Caco-2 (cell line): ENCODE measurements at regions not wholly inside any gene's neighbourhood (a gene's known extent, or its start where the extent isn't known, plus 50 kb on each side); places are given as distances from the start of the nearest gene placed in this dataset.

Source experiments
- BruUV-seq: library from RNA; stranded (reverse); fragments of 400-500 nt; replicated peaks from 2 replicates; lab custom pipeline; 2021; lab: Mats Ljungman, UMichigan
- CTCF ChIA-PET: fragments of 300-600 bp; sonication (Branson Sonifier 250); formaldehyde crosslinking; loops from one replicate; lab custom pipeline; 2022; ENCODE audit warnings: antibody characterized with exemption; lab: Charles Lee
- POLR2A ChIA-PET: fragments of 300-600 bp; sonication (Branson Sonifier 250); formaldehyde crosslinking; loops from one replicate; lab custom pipeline; 2022; ENCODE audit warnings: antibody characterized with exemption; lab: Charles Lee
- DNase-seq, 2 experiments: peaks; one replicate each; pipeline versions ENCODE4 v3.0.0 to v3.0.0-alpha.2; 2020 to 2022
- H3K27me3 ChIP-seq: replicated peaks from 2 replicates; pipeline ENCODE4 v1.6.0; 2011; ENCODE audit warnings: low read length; ENCODE audit not compliant: control insufficient read depth, insufficient read depth
- H3K36me3 ChIP-seq: 2 replicates; pipeline ENCODE4 v1.5.1; 2011; ENCODE audit warnings: low read length; ENCODE audit not compliant: control insufficient read depth, insufficient read depth
- H3K4me1 ChIP-seq: fragments of 250-450 bp; sonication (Bioruptor Pico); 2 replicates; pipeline ENCODE4 v1.5.1; 2020; ENCODE audit warnings: mild to moderate bottlenecking
- H3K4me3 ChIP-seq: 2 replicates; pipeline ENCODE4 v1.5.1; 2011; ENCODE audit warnings: low read depth, mild to moderate bottlenecking, control low read depth, low read length
- H3K9me3 ChIP-seq: fragments of 250-450 bp; sonication (Bioruptor Pico); 2 replicates; pipeline ENCODE4 v1.5.1; 2020; ENCODE audit warnings: mild to moderate bottlenecking, moderate library complexity
- H3K27ac Mint-ChIP-seq: one replicate; pipeline ENCODE4 v1.8.0; 2022; ENCODE audit warnings: mixed read lengths; ENCODE audit not compliant: unreplicated experiment
- H3K27me3 Mint-ChIP-seq: one replicate; pipeline ENCODE4 v1.8.0; 2022; ENCODE audit warnings: mixed read lengths; ENCODE audit not compliant: insufficient read depth, unreplicated experiment
- H3K36me3 Mint-ChIP-seq: one replicate; pipeline ENCODE4 v1.8.0; 2022; ENCODE audit warnings: mild to moderate bottlenecking, mixed read lengths; ENCODE audit not compliant: insufficient read depth, unreplicated experiment
- H3K4me1 Mint-ChIP-seq: one replicate; pipeline ENCODE4 v1.8.0; 2022; ENCODE audit warnings: low read depth, mixed read lengths; ENCODE audit not compliant: unreplicated experiment
- H3K4me3 Mint-ChIP-seq: one replicate; pipeline ENCODE4 v1.8.0; 2022; ENCODE audit warnings: mild to moderate bottlenecking, moderate library complexity, mixed read lengths; ENCODE audit not compliant: unreplicated experiment
- H3K9me3 Mint-ChIP-seq: one replicate; pipeline ENCODE4 v1.8.0; 2022; ENCODE audit warnings: mixed read lengths; ENCODE audit not compliant: unreplicated experiment
- CTCF ChIP-seq, 2 experiments: fragments of 200-600 bp in 1 of 2; IDR thresholded peaks; 1 replicate in 1 of 2; 2 replicates in 1 of 2; pipeline versions ENCODE4 v1.5.1 to v1.8.0; 2011 to 2022; ENCODE audit warnings: antibody characterized with exemption in 1 of 2, control low read depth in 1 of 2, inconsistent platforms in 1 of 2, low read depth in 1 of 2, low read length in 1 of 2, mild to moderate bottlenecking in 1 of 2, moderate library complexity in 1 of 2; ENCODE audit not compliant: insufficient read depth in 1 of 2, severe bottlenecking in 1 of 2, unreplicated experiment in 1 of 2
- intact Hi-C: fragments of 100-400 bp; cut with micrococcal nuclease; formaldehyde crosslinking; loops from one replicate; pipeline ENCODE4 v1.10.0; 2022; ENCODE audit not compliant: unreplicated experiment

- no peak for DNase-seq
- H3K9me3 ChIP-seq: no peaks in the 10 kb centered on the region
- Mint-ChIP-seq H3K4me3 (no peak overlapping the region), H3K36me3 (no peaks in the 10 kb centered on the region), H3K27ac (no peak overlapping the region), H3K9me3 (peaks cover 24% of the 10 kb centered on the region), H3K27me3 (no peaks in the 10 kb centered on the region), H3K4me1 (no peaks in the 10 kb centered on the region)
- no TSS peak for BruUV-seq
- TF ChIP-seq CTCF (IDR thresholded peaks at IDR 0.05; ENCODE audit: insufficient read depth in 1 of 2, low read depth in 1 of 2, low read length in 1 of 2, severe bottlenecking in 1 of 2, unreplicated experiment in 1 of 2): no peak
- no peak overlapping the region for H3K4me3 ChIP-seq
- CTCF ChIA-PET: no interaction called here
- POLR2A ChIA-PET: no interaction called here
- intact Hi-C loops: no loop called here
- H3K4me1 ChIP-seq: no peaks in the 10 kb centered on the region
- no peaks in the 10 kb centered on the region for H3K27me3 ChIP-seq
- H3K36me3 ChIP-seq: no peaks in the 10 kb centered on the region
Measured at GRCh38 chr16:5938607-5939006, 841.0 kb upstream of the EEF2KMT start.

- Histone ChIP-seq H3K4me1 (no peaks in the 10 kb centered on the region), H3K36me3 (no peaks in the 10 kb centered on the region), H3K4me3 (no peak overlapping the region), H3K27me3 (no peaks in the 10 kb centered on the region), H3K9me3 (no peaks in the 10 kb centered on the region)
- H3K4me1 Mint-ChIP-seq: no peaks in the 10 kb centered on the region
- no peak overlapping the region for H3K4me3 Mint-ChIP-seq
- H3K27ac Mint-ChIP-seq: no peak overlapping the region
- H3K27me3 Mint-ChIP-seq: no peaks in the 10 kb centered on the region
- H3K9me3 Mint-ChIP-seq: peaks cover 11% of the 10 kb centered on the region
- H3K36me3 Mint-ChIP-seq: no peaks in the 10 kb centered on the region
- TF ChIP-seq CTCF (IDR thresholded peaks at IDR 0.05; ENCODE audit: insufficient read depth in 1 of 2, low read depth in 1 of 2, low read length in 1 of 2, severe bottlenecking in 1 of 2, unreplicated experiment in 1 of 2): no peak
- BruUV-seq: no TSS peak
- ChIA-PET POLR2A (no interaction called here), CTCF (no interaction called here)
- no peak for DNase-seq
- intact Hi-C loops: no loop called here
Measured at GRCh38 chr16:5932906-5933305, 835.3 kb upstream of the EEF2KMT start.

- Mint-ChIP-seq H3K27ac (no peak overlapping the region), H3K36me3 (no peaks in the 10 kb centered on the region), H3K27me3 (no peaks in the 10 kb centered on the region), H3K9me3 (no peaks in the 10 kb centered on the region), H3K4me3 (no peak overlapping the region), H3K4me1 (no peaks in the 10 kb centered on the region)
- Histone ChIP-seq H3K27me3 (no peaks in the 10 kb centered on the region), H3K9me3 (no peaks in the 10 kb centered on the region), H3K36me3 (no peaks in the 10 kb centered on the region), H3K4me1 (no peaks in the 10 kb centered on the region), H3K4me3 (no peak overlapping the region)
- DNase-seq: no peak
- no TSS peak for BruUV-seq
- CTCF ChIA-PET: no interaction called here
- POLR2A ChIA-PET: no interaction called here
- intact Hi-C loops: no loop called here
- no peak for TF ChIP-seq CTCF (IDR thresholded peaks at IDR 0.05; ENCODE audit: insufficient read depth in 1 of 2, low read depth in 1 of 2, low read length in 1 of 2, severe bottlenecking in 1 of 2, unreplicated experiment in 1 of 2)
Measured at GRCh38 chr16:5928476-5929065, 831.0 kb upstream of the EEF2KMT start.
